ENCODE measurements at regions not wholly inside any gene's neighbourhood (a gene's known extent, or its start where the extent isn't known, plus 50 kb on each side); places are given as distances from the start of the nearest gene placed in this dataset.

GRCh38 chr1:10939654-10940450 is 72.6 kb upstream of the TARDBP start:
- no peaks in the 10 kb centered on the region for H3K36me3 ChIP-seq (ENCODE audit: control insufficient read depth, insufficient read depth, low read length)
- peak; percentile 62 for DNase-seq (ENCODE audit: extremely low read depth, insufficient read length)
- no peaks in the 10 kb centered on the region; the same call in 1 of the 2 replicates for H3K27me3 ChIP-seq (replicated peaks; ENCODE audit: control insufficient read depth, insufficient read depth, low read length)
- no peak overlapping the region for H3K4me3 ChIP-seq (replicated peaks; ENCODE audit: low read depth, low read length)
- TF ChIP-seq, protein P1, sequence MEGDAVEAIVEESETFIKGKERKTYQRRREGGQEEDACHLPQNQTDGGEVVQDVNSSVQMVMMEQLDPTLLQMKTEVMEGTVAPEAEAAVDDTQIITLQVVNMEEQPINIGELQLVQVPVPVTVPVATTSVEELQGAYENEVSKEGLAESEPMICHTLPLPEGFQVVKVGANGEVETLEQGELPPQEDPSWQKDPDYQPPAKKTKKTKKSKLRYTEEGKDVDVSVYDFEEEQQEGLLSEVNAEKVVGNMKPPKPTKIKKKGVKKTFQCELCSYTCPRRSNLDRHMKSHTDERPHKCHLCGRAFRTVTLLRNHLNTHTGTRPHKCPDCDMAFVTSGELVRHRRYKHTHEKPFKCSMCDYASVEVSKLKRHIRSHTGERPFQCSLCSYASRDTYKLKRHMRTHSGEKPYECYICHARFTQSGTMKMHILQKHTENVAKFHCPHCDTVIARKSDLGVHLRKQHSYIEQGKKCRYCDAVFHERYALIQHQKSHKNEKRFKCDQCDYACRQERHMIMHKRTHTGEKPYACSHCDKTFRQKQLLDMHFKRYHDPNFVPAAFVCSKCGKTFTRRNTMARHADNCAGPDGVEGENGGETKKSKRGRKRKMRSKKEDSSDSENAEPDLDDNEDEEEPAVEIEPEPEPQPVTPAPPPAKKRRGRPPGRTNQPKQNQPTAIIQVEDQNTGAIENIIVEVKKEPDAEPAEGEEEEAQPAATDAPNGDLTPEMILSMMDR (IDR thresholded peaks at IDR 0.05; ENCODE audit: insufficient read depth, low read length, poor library complexity, severe bottlenecking), result no peak

- Histone ChIP-seq H3K27me3 (replicated peaks; ENCODE audit: control insufficient read depth, insufficient read depth, low read length) (no peaks in the 10 kb centered on the region; the same call in 1 of the 2 replicates), H3K36me3 (ENCODE audit: control insufficient read depth, insufficient read depth, low read length) (no peaks in the 10 kb centered on the region), H3K4me3 (replicated peaks; ENCODE audit: low read depth, low read length) (no peak overlapping the region)
- no peak for DNase-seq (ENCODE audit: extremely low read depth, insufficient read length)
- TF ChIP-seq, protein P1 (IDR thresholded peaks at IDR 0.05; ENCODE audit: insufficient read depth, low read length, poor library complexity, severe bottlenecking), result no peak
These were observed 72.0 kb upstream of the TARDBP start for GRCh38 chr1:10940451-10940804.

DNA sequence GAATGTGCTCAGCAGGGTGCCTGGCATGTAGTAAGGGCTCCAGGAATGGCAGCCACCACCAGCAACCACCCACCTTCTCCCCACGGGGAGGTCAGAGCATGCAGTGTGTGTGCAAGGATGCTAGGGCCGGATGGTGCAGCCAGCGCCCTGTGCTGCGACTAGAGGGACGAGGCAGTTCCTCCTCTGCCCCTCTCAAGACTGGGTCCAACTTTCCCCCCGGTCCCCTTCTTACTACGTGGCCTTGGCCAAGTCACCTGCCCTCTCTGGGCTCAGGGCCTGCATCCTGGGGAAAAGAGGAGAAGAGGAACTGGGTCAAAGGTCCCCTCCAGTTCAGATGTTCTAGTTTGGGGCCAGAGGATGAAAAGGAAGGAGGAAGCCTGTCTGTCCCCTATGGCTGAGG is 71.6 kb upstream of the TARDBP start:
- Histone ChIP-seq H3K4me3 (replicated peaks; ENCODE audit: low read depth, low read length) (no peak overlapping the region), H3K36me3 (ENCODE audit: control insufficient read depth, insufficient read depth, low read length) (no peaks in the 10 kb centered on the region), H3K27me3 (replicated peaks; ENCODE audit: control insufficient read depth, insufficient read depth, low read length) (no peaks in the 10 kb centered on the region; the same call in 1 of the 2 replicates)
- TF ChIP-seq, protein P1 (IDR thresholded peaks at IDR 0.05; ENCODE audit: insufficient read depth, low read length, poor library complexity, severe bottlenecking), result no peak
- DNase-seq (ENCODE audit: extremely low read depth, insufficient read length), result no peak

- TF ChIP-seq, protein P1 (IDR thresholded peaks at IDR 0.05; ENCODE audit: insufficient read depth, low read length, poor library complexity, severe bottlenecking), result peak; percentile 98
- no peaks in the 10 kb centered on the region; the same call in 1 of the 2 replicates for H3K27me3 ChIP-seq (replicated peaks; ENCODE audit: control insufficient read depth, insufficient read depth, low read length)
- no peaks in the 10 kb centered on the region for H3K36me3 ChIP-seq (ENCODE audit: control insufficient read depth, insufficient read depth, low read length)
- DNase-seq (ENCODE audit: extremely low read depth, insufficient read length), result peak; percentile 39
- no peak overlapping the region for H3K4me3 ChIP-seq (replicated peaks; ENCODE audit: low read depth, low read length)
These were observed 70.4 kb upstream of the TARDBP start for GRCh38 chr1:10941891-10942541.

- H3K27me3 ChIP-seq (replicated peaks; ENCODE audit: control insufficient read depth, insufficient read depth, low read length), result no peaks in the 10 kb centered on the region; the same call in 1 of the 2 replicates
- H3K4me3 ChIP-seq (replicated peaks; ENCODE audit: low read depth, low read length), result no peak overlapping the region
- TF ChIP-seq, protein P1 (IDR thresholded peaks at IDR 0.05; ENCODE audit: insufficient read depth, low read length, poor library complexity, severe bottlenecking), result peak; percentile 0
- no peaks in the 10 kb centered on the region for H3K36me3 ChIP-seq (ENCODE audit: control insufficient read depth, insufficient read depth, low read length)
- no peak for DNase-seq (ENCODE audit: extremely low read depth, insufficient read length)
These were observed 69.9 kb upstream of the TARDBP start for GRCh38 chr1:10942542-10942912.
